Esophagus squamous epithelium (tissue), 4 donors: ENCODE measurements at regions not wholly inside any gene's neighbourhood (a gene's known extent, or its start where the extent isn't known, plus 50 kb on each side); places are given as distances from the start of the nearest gene placed in this dataset.

Experiments used
- CTCF ChIP-seq, 6 experiments: fragments of 450-650 bp in 4 of 6; fragments of 200-600 bp in 2 of 6; sonication (generic) in 2 of 6; IDR thresholded peaks; one replicate each; pipeline ENCODE4 v1.5.1; 2016 to 2019; ENCODE audit warnings: antibody characterized with exemption in 6 of 6, mild to moderate bottlenecking in 4 of 6, moderate library complexity in 4 of 6
- POLR2A ChIP-seq, 4 donors: fragments of 450-650 bp; IDR thresholded peaks; one replicate each; pipeline ENCODE4 v1.6.1; 2017; ENCODE audit warnings: antibody characterized with exemption in 4 of 4, mild to moderate bottlenecking in 4 of 4, moderate library complexity in 3 of 4

GRCh38 chr12:98332642-98333041, 182.7 kb upstream of the TMPO start:
- TF ChIP-seq CTCF (IDR thresholded peaks at IDR 0.05) (no peak), POLR2A (IDR thresholded peaks at IDR 0.05) (no peak)
